AG04450 (cell line): ENCODE measurements at regions not wholly inside any gene's neighbourhood (a gene's known extent, or its start where the extent isn't known, plus 50 kb on each side); places are given as distances from the start of the nearest gene placed in this dataset.

Experiments used
- CTCF ChIA-PET: fragments of 300-600, 350-600 bp; formaldehyde crosslinking; extraction: SDS; loops from one replicate; lab custom pipeline; 2022; ENCODE audit warnings: antibody characterized with exemption, inconsistent platforms; lab: Charles Lee
- POLR2A ChIA-PET: fragments of 350-600 bp; formaldehyde crosslinking; extraction: SDS; loops from one replicate; lab custom pipeline; 2021; ENCODE audit warnings: antibody characterized with exemption, inconsistent platforms; lab: Yijun Ruan, JAX
- DNase-seq: peaks from one replicate; pipeline ENCODE4 v3.0.0-alpha.2; 2011; ENCODE audit warnings: low read depth, low spot score
- H3K27ac ChIP-seq: one replicate; pipeline ENCODE4 v1.5.1; 2012; ENCODE audit warnings: low read depth, low read length, control low read depth
- H3K27me3 ChIP-seq: one replicate; pipeline ENCODE4 v1.6.0; 2012; ENCODE audit warnings: low read length; ENCODE audit not compliant: control insufficient read depth, insufficient read depth
- H3K4me3 ChIP-seq: 2 replicates; pipeline ENCODE4 v1.5.1; 2011; ENCODE audit warnings: mild to moderate bottlenecking, low read depth, low read length, control low read depth
- H3K9me3 ChIP-seq: 2 replicates; pipeline ENCODE4 v1.5.1; 2012; ENCODE audit warnings: low read length; ENCODE audit not compliant: control insufficient read depth, insufficient read depth
- CTCF ChIP-seq: IDR thresholded peaks from 2 replicates; pipeline ENCODE4 v1.5.1; 2011; ENCODE audit warnings: low read depth, low read length, control low read depth, inconsistent platforms

- Histone ChIP-seq H3K27ac (no peak overlapping the region), H3K27me3 (no peaks in the 10 kb centered on the region), H3K4me3 (no peak overlapping the region), H3K9me3 (peaks cover 21% of the 10 kb centered on the region)
- no peak for TF ChIP-seq CTCF
- CTCF ChIA-PET = no interaction called here
- DNase-seq = no peak
- POLR2A ChIA-PET = no interaction called here
These were observed 606.6 kb downstream of the TMEM114 start for GRCh38 chr16:7983676-7984075.

GRCh38 chr16:7980133-7980483, 610.2 kb downstream of the TMEM114 start:
- H3K27me3 ChIP-seq = no peaks in the 10 kb centered on the region
- ChIA-PET POLR2A (no interaction called here), CTCF (no interaction called here)
- no peak for TF ChIP-seq CTCF
- H3K4me3 ChIP-seq = no peak overlapping the region
- no peak for DNase-seq
- no peak overlapping the region for H3K27ac ChIP-seq
- peaks cover 20% of the 10 kb centered on the region for H3K9me3 ChIP-seq

- Histone ChIP-seq H3K27me3 (no peaks in the 10 kb centered on the region), H3K4me3 (no peak overlapping the region), H3K9me3 (peaks cover 22% of the 10 kb centered on the region), H3K27ac (no peak overlapping the region)
- DNase-seq = no peak
- CTCF ChIA-PET = no interaction called here
- POLR2A ChIA-PET = no interaction called here
- no peak for TF ChIP-seq CTCF
These were observed 610.7 kb downstream of the TMEM114 start for GRCh38 chr16:7979448-7980132.

- Histone ChIP-seq H3K27me3 (no peaks in the 10 kb centered on the region), H3K4me3 (no peak overlapping the region), H3K9me3 (peaks cover 18% of the 10 kb centered on the region), H3K27ac (no peak overlapping the region)
- CTCF ChIA-PET = no interaction called here
- POLR2A ChIA-PET = no interaction called here
- TF ChIP-seq CTCF = no peak
- no peak for DNase-seq
These were observed 613.7 kb downstream of the TMEM114 start for GRCh38 chr16:7976563-7976962.

GRCh38 chr16:7976125-7976524, 614.2 kb downstream of the TMEM114 start:
- ChIA-PET POLR2A (no interaction called here), CTCF (no interaction called here)
- Histone ChIP-seq H3K4me3 (no peak overlapping the region), H3K27me3 (no peaks in the 10 kb centered on the region), H3K9me3 (peaks cover 21% of the 10 kb centered on the region), H3K27ac (no peak overlapping the region)
- DNase-seq = no peak
- no peak for TF ChIP-seq CTCF
